IPS DF 4.7 (cell line): ENCODE measurements at regions not wholly inside any gene's neighbourhood (a gene's known extent, or its start where the extent isn't known, plus 50 kb on each side); places are given as distances from the start of the nearest gene placed in this dataset.
"Not testable (repeated sequence)": the region's sequence is repeated elsewhere in the genome, so short reads cannot be mapped to it uniquely, and the experiment has no call there.

Experiments
- DNase-seq: peaks from one replicate; pipeline ENCODE4 v3.0.0-alpha.2; 2013; ENCODE audit warnings: low spot score; ENCODE audit errors: extremely low read depth

- no peak for DNase-seq
Observed at GRCh38 chr2:52404046-52404445, 1363.6 kb upstream of the CHAC2 start.

GRCh38 chr2:52402128-52402527, 1365.5 kb upstream of the CHAC2 start:
- DNase-seq = no peak

GRCh38 chr2:52396836-52397235, 1364.9 kb upstream of the NRXN1 start:
- DNase-seq = no peak

DNA sequence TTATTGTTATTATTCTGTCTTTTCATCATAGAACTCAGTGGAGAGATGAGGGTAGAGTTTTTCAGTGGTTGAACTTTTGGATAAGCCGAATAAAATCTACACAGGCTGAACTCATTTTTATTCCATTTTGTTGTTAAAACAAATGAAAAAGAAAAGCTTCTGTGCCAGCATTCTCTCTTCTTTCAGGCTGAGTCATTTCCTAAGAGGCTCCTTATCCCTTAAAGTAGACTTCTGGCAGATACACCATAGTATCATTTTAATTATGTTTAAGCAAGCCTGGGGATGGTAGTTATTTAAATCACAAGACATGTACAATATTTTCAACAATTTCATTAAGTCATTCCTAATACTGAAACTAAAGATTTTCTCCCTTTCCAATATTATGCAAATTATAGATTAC, 1364.0 kb upstream of the NRXN1 start:
- DNase-seq = no peak

DNA sequence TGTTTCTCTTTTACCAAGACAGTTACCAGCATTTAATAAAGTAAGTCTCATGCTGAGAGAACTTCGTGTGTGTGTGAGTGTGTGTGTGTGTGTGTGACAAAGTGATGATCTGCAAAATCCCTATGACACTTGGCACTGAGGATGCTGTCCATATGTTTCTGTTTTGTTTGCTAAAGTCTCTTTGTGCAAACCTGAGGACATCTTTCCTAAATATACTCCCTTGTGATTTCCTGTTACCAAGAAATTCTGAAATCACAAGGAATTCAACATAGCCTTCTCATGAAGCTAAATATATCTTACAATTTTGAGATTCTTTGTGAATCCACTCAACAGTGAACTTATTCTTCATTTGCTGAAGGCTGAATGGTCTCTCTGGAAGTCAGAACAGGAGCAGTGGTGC, 1359.7 kb upstream of the NRXN1 start:
- no peak for DNase-seq

DNA sequence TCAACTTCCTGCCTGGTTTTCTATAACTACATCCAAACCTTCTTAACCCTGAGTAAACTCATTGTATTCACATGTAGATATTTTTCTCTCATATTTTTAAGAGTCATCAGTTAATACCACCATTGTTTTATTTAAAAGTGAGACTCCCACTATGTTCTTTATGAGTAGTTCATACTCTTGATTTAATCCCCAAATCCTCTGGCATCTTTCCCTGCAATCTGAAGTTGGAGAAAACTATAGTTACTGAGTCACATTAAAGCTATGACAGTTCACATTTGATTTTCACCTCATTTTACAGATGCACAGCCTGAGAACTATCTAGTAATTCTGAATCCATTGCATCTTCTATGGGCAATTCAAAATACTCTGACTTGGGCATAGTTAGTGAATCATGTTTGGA, 1358.7 kb upstream of the NRXN1 start:
- DNase-seq = no peak

DNA sequence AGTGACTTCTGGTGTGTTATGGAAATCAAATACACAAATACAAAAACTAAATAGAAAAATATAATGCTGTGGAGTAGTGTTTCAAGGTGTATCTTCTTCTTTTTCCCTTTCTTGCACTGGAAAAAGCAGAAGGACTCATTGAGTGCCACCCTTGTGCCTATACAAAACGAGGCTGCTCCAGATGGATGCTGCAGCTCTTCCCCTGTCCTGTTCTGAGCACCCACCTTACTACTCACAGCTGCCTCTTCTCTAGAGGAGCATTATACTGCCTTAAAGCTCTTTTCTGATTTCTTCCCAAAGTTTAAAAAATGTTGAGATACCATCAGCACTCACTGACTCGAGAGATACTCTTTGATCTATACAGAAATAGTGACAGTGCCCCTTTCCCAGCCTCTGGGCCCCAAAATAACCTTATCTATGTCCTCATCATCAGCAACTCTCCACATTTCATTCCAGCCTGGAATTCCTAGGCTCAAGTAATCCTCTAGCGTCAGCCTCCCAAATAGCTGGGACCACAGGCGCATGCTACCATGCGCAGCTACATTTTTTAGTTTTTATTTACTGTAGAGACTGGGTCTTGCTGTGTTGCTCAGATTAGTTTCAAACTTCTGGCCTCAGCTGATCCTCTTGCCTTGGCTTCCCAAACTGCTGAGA, 1356.1 kb upstream of the NRXN1 start:
- DNase-seq = no peak

- no peak for DNase-seq
Observed at GRCh38 chr2:52386433-52387030, 1354.6 kb upstream of the NRXN1 start.

GRCh38 chr2:52383541-52383940, 1351.6 kb upstream of the NRXN1 start:
- no peak for DNase-seq

DNA sequence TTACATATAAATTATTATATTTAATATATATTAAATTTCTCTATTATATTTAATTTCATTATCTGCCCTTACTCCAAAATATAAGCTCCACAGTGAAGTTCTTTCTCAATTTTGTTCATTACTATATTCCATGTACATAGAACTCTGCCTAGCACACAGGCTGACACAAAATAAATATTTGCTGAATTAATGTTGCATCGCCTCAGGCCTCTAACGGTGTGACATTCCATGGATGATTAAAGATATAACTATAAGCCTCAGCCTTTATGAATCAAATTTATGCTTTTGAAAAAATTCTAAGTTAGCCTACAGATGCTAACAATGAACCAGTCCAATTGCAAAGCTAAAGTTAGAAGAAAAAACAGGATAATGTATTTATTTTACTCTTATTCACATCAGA, 1337.2 kb upstream of the NRXN1 start:
- DNase-seq = no peak

GRCh38 chr2:52368141-52368540, 1336.2 kb upstream of the NRXN1 start:
- no peak for DNase-seq

- no peak for DNase-seq
Observed at GRCh38 chr2:52365946-52366345, 1334.0 kb upstream of the NRXN1 start.

DNA sequence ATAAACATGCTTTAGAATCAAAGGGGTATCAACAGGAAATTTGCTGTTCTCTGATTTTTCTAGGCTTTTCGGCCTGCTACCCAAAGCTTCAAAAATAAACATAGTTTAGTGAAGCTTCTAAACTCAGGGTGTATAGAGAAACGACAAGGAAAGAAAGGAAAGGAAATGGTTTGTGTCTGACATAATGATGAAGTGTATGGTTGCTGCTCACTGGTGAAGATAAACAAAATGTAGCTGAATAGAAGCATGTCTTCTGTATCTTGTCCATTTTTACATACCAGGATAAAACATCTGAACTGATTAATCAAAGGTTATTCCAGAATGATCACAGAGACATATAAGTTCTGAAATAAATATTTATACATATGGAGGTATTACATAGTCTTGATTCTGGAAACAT, 1324.6 kb upstream of the NRXN1 start:
- no peak for DNase-seq

- no peak for DNase-seq
Observed at GRCh38 chr2:52347292-52347691, 1315.4 kb upstream of the NRXN1 start.

DNA sequence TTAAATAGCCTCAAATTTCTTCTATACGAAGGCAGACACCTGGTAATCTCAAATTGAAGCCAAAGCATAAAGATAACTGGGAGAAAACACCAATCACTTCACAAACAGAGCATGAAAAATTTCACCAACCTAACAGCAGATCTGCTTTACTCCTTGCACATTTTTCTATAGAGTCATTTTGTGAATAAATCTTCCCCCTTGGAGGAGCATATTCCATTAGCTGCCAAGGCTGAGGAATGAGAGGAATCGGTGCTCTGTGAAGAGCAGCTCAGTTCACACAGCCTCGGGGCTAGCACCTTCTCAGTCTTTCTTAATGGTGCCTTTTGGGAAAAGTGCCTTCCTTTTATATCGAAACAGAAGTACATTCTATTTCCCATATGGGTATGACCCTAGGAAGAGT, 1313.7 kb upstream of the NRXN1 start:
- DNase-seq = no peak

DNA sequence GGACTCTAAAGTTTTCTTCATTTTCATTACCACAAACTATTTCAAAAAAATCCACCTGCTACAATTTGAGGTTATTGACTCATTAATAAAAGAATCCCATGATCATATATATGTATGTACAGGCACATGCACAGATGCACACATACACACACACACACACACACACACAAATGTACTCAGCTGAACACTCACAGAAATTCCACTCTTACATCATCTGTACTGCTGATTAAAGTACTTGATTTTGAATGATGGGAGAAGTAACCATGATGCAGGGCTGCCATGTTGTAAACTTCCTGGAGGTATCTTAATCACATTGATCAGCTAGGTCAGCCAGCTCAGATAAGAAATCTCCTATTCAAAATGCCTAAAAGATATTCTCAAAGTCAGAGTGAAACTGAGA, 1313.2 kb upstream of the NRXN1 start:
- no peak for DNase-seq

GRCh38 chr2:52343706-52344266, 1311.9 kb upstream of the NRXN1 start:
- DNase-seq = no peak

- no peak for DNase-seq
Observed at GRCh38 chr2:52343010-52343409, 1311.1 kb upstream of the NRXN1 start.

GRCh38 chr2:52342458-52342857, 1310.5 kb upstream of the NRXN1 start:
- no peak for DNase-seq

- no peak for DNase-seq
Observed at GRCh38 chr2:52341732-52342131, 1309.8 kb upstream of the NRXN1 start.

DNA sequence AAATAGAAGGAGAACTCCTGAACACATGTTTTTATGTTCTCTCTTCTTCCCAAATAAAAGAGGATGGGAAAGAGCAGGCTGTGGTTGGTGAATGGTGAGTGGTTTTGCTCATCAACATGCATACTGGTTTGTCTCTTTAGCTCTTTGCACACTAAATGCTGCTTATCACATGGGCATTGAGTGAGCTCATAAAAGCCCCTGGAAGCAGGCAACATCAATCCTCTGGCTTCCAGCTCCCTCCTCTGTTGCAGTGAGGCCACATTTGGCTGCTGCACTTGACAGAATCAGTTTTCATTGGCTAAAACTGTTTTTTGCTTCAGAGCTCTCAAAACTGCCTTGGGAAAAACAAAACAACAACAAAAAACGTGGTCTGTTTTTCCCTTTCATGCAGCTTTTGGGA, 1308.2 kb upstream of the NRXN1 start:
- DNase-seq = no peak

DNA sequence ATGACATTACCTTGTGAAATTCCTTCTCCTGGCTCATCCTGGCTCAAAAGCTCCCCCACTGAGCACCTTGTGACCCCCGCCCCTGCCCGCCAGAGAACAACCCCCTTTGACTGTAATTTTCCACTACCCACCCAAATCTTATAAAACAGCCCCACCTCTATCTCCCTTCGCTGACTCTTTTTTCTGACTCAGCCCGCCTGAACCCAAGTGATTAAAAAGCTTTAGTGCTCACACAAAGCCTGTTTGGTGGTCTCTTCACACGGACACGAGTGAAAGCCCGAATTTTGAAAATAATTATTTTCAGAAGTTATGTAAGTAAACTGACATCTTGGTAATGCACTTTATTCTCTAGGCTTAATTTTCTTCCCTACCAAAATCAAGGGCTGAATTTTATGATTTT, 1305.9 kb upstream of the NRXN1 start:
- DNase-seq = not testable (repeated sequence)

DNA sequence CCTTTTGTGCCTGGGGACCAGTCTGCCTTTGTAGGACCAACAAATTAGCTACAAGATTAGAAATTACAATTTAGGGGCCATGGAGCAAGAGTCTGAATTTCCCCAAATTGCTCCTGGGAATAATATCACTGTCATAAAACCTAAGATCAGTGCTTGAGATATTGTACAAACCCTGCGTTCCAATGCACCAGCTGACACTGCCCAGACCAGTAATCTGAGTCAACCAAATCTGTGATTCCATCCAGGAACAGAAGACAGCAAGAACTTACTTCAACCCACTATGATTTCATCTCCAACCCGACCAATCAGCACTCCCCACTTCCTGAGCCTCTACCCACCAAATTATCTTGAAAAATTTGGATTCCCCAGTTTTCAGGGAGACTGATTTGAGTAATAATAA, 1305.0 kb upstream of the NRXN1 start:
- no peak for DNase-seq
